Loucy (cell line): ENCODE measurements at regions not wholly inside any gene's neighbourhood (a gene's known extent, or its start where the extent isn't known, plus 50 kb on each side); places are given as distances from the start of the nearest gene placed in this dataset.

Experiments used
- CTCF ChIP-seq: fragments of 200-600 bp; sonication (generic); conservative IDR thresholded peaks from 2 replicates; pipeline ENCODE4 v1.5.1; 2014; ENCODE audit warnings: mild to moderate bottlenecking, antibody characterized with exemption, low read length
- EZH2phosphoT487 ChIP-seq: fragments of 200-600 bp; IDR thresholded peaks from 2 replicates; pipeline ENCODE4 v1.6.1; 2018; ENCODE audit warnings: antibody characterized with exemption, mild to moderate bottlenecking, moderate library complexity, borderline replicate concordance

GRCh38 chr19:31148671-31149070, 200.6 kb downstream of the TSHZ3 start:
- TF ChIP-seq CTCF (no peak), EZH2phosphoT487 (no peak)
